Liver (tissue), 3 donors: ENCODE measurements at regions not wholly inside any gene's neighbourhood (a gene's known extent, or its start where the extent isn't known, plus 50 kb on each side); places are given as distances from the start of the nearest gene placed in this dataset.

Experiments
- EGR1 ChIP-seq, 2 donors: IDR thresholded peaks; 2 replicates each; pipeline ENCODE4 v1.6.1; 2016 to 2018; ENCODE audit warnings: antibody characterized with exemption in 2 of 2, low read depth in 2 of 2
- FOXA1 ChIP-seq: IDR thresholded peaks from 2 replicates; pipeline ENCODE4 v1.6.1; 2016; ENCODE audit warnings: antibody characterized with exemption
- GABPA ChIP-seq, 2 donors: IDR thresholded peaks in 1 of 2; conservative IDR thresholded peaks in 1 of 2; 2 replicates each; pipeline ENCODE4 v1.6.1; 2016; ENCODE audit warnings: antibody characterized with exemption in 2 of 2, mild to moderate bottlenecking in 1 of 2, moderate library complexity in 1 of 2
- HNF4G ChIP-seq: IDR thresholded peaks from 2 replicates; pipeline ENCODE4 v1.6.1; 2016; ENCODE audit warnings: antibody characterized with exemption
- JUND ChIP-seq, 2 donors: IDR thresholded peaks; 2 replicates each; pipeline ENCODE4 v1.6.1; 2016; ENCODE audit warnings: antibody characterized with exemption in 2 of 2
- NR2F2 ChIP-seq: IDR thresholded peaks from 2 replicates; pipeline ENCODE4 v1.6.1; 2016; ENCODE audit warnings: antibody characterized with exemption
- RAD21 ChIP-seq, 2 donors: IDR thresholded peaks; 2 replicates each; pipeline ENCODE4 v1.6.1; 2016; ENCODE audit warnings: antibody characterized with exemption in 2 of 2, mild to moderate bottlenecking in 2 of 2
- SP1 ChIP-seq: IDR thresholded peaks from 2 replicates; pipeline ENCODE4 v1.6.1; 2018; ENCODE audit warnings: antibody characterized with exemption, mild to moderate bottlenecking
- TAF1 ChIP-seq: conservative IDR thresholded peaks from 2 replicates; pipeline ENCODE4 v1.6.1; 2016; ENCODE audit warnings: antibody characterized with exemption, mild to moderate bottlenecking
- YY1 ChIP-seq: IDR thresholded peaks from 2 replicates; pipeline ENCODE4 v1.6.1; 2016; ENCODE audit warnings: antibody characterized with exemption, mild to moderate bottlenecking
- TF ChIP-seq, protein P1 (sequence below): fragments of 150-350 bp; IDR thresholded peaks from 2 replicates; pipeline ENCODE4 v1.5.1; 2017; ENCODE audit warnings: improper control_type of control experiment, low read depth, low read length; ENCODE audit not compliant: missing input control
- TF ChIP-seq, protein P2 (sequence below): IDR thresholded peaks from 2 replicates; pipeline ENCODE4 v1.6.1; 2016; ENCODE audit warnings: antibody characterized with exemption
- TF ChIP-seq, protein P3 (sequence below): IDR thresholded peaks from 2 replicates; pipeline ENCODE4 v1.6.1; 2016; ENCODE audit warnings: antibody characterized with exemption
- TF ChIP-seq, protein P4 (sequence below): IDR thresholded peaks from 2 replicates; pipeline ENCODE4 v1.6.1; 2016; ENCODE audit warnings: antibody characterized with exemption, mild to moderate bottlenecking
- donor health status: healthy.
- donor health status: healthy.

DNA sequence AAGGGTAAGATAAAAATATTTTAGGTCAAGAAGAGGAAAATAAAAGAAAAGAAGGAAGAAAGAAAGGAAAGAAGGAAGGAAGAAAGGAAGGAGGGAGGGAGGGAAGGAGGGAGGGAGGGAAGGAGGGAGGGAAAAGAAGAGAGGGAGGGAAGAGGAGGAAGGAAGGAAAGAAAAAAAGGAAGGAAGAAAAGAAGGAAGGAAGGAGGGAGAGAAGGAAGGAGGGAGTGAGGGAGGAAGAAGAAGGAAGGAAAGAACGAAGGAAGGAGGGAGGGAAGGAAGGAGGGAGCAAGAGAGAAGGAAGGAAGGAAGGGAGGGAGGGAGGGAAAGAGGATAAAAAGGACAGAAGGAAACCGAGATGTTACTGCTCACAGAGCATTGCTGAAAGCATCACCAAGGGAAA is 209.5 kb upstream of the PITRM1 start:
- TF ChIP-seq JUND (IDR thresholded peaks at IDR 0.05) (no peak), GABPA (IDR thresholded peaks at IDR 0.05 in 1 of 2, conservative IDR thresholded peaks at IDR 0.05 in 1 of 2) (no peak), NR2F2 (no peak), RAD21 (IDR thresholded peaks at IDR 0.05) (no peak), TAF1 (no peak), YY1 (no peak), FOXA1 (no peak), SP1 (no peak), HNF4G (no peak), EGR1 (IDR thresholded peaks at IDR 0.05; ENCODE audit: low read depth in 2 of 2) (no peak)
- TF ChIP-seq, protein P1, sequence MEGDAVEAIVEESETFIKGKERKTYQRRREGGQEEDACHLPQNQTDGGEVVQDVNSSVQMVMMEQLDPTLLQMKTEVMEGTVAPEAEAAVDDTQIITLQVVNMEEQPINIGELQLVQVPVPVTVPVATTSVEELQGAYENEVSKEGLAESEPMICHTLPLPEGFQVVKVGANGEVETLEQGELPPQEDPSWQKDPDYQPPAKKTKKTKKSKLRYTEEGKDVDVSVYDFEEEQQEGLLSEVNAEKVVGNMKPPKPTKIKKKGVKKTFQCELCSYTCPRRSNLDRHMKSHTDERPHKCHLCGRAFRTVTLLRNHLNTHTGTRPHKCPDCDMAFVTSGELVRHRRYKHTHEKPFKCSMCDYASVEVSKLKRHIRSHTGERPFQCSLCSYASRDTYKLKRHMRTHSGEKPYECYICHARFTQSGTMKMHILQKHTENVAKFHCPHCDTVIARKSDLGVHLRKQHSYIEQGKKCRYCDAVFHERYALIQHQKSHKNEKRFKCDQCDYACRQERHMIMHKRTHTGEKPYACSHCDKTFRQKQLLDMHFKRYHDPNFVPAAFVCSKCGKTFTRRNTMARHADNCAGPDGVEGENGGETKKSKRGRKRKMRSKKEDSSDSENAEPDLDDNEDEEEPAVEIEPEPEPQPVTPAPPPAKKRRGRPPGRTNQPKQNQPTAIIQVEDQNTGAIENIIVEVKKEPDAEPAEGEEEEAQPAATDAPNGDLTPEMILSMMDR: no peak
- TF ChIP-seq, protein P2, sequence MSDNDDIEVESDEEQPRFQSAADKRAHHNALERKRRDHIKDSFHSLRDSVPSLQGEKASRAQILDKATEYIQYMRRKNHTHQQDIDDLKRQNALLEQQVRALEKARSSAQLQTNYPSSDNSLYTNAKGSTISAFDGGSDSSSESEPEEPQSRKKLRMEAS: no peak
- TF ChIP-seq, protein P3, sequence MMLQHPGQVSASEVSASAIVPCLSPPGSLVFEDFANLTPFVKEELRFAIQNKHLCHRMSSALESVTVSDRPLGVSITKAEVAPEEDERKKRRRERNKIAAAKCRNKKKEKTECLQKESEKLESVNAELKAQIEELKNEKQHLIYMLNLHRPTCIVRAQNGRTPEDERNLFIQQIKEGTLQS: no peak
- TF ChIP-seq, protein P4, sequence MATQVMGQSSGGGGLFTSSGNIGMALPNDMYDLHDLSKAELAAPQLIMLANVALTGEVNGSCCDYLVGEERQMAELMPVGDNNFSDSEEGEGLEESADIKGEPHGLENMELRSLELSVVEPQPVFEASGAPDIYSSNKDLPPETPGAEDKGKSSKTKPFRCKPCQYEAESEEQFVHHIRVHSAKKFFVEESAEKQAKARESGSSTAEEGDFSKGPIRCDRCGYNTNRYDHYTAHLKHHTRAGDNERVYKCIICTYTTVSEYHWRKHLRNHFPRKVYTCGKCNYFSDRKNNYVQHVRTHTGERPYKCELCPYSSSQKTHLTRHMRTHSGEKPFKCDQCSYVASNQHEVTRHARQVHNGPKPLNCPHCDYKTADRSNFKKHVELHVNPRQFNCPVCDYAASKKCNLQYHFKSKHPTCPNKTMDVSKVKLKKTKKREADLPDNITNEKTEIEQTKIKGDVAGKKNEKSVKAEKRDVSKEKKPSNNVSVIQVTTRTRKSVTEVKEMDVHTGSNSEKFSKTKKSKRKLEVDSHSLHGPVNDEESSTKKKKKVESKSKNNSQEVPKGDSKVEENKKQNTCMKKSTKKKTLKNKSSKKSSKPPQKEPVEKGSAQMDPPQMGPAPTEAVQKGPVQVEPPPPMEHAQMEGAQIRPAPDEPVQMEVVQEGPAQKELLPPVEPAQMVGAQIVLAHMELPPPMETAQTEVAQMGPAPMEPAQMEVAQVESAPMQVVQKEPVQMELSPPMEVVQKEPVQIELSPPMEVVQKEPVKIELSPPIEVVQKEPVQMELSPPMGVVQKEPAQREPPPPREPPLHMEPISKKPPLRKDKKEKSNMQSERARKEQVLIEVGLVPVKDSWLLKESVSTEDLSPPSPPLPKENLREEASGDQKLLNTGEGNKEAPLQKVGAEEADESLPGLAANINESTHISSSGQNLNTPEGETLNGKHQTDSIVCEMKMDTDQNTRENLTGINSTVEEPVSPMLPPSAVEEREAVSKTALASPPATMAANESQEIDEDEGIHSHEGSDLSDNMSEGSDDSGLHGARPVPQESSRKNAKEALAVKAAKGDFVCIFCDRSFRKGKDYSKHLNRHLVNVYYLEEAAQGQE: no peak
